Hepatocyte (in vitro differentiated cells): ENCODE measurements at regions not wholly inside any gene's neighbourhood (a gene's known extent, or its start where the extent isn't known, plus 50 kb on each side); places are given as distances from the start of the nearest gene placed in this dataset.
"Not testable (repeated sequence)": the region's sequence is repeated elsewhere in the genome, so short reads cannot be mapped to it uniquely, and the experiment has no call there.

Experiments
- DNase-seq: peaks from one replicate; pipeline ENCODE4 v3.0.0-alpha.2; 2016; ENCODE audit warnings: low spot score
- H2AFZ ChIP-seq: fragments of 200-600 bp; sonication (generic); 2 replicates; pipeline ENCODE4 v1.6.0; 2016; ENCODE audit warnings: antibody characterized with exemption, mild to moderate bottlenecking
- H3K27ac ChIP-seq: fragments of 200-600 bp; sonication (generic); 2 replicates; pipeline ENCODE4 v1.5.1; 2016; ENCODE audit warnings: mild to moderate bottlenecking
- H3K27me3 ChIP-seq: fragments of 200-600 bp; sonication (generic); 2 replicates; pipeline ENCODE4 v1.6.1; 2016
- H3K36me3 ChIP-seq: fragments of 200-600 bp; sonication (generic); replicated peaks from 2 replicates; pipeline ENCODE4 v1.5.1; 2016; ENCODE audit warnings: low read depth; ENCODE audit not compliant: insufficient read depth
- H3K4me1 ChIP-seq: fragments of 200-600 bp; sonication (generic); 2 replicates; pipeline ENCODE4 v1.5.1; 2016; ENCODE audit warnings: mild to moderate bottlenecking, moderate library complexity; ENCODE audit not compliant: insufficient read depth
- H3K4me2 ChIP-seq: fragments of 200-600 bp; sonication (generic); 2 replicates; pipeline ENCODE4 v1.6.0; 2016
- H3K4me3 ChIP-seq: fragments of 200-600 bp; sonication (generic); 2 replicates; pipeline ENCODE4 v1.5.1; 2016; ENCODE audit warnings: mild to moderate bottlenecking
- H3K79me2 ChIP-seq: fragments of 200-600 bp; sonication (generic); 2 replicates; pipeline ENCODE4 v1.6.0; 2017; ENCODE audit warnings: mild to moderate bottlenecking
- H3K9me2 ChIP-seq: fragments of 200-600 bp; sonication (generic); replicated peaks from 2 replicates; pipeline ENCODE4 v1.6.0; 2017; ENCODE audit warnings: mild to moderate bottlenecking; ENCODE audit not compliant: insufficient read depth
- H3K9me3 ChIP-seq: fragments of 200-600 bp; sonication (generic); 2 replicates; pipeline ENCODE4 v1.5.1; 2016; ENCODE audit warnings: low read depth, mild to moderate bottlenecking
- H4K20me1 ChIP-seq: fragments of 200-600 bp; sonication (generic); 2 replicates; pipeline ENCODE4 v1.6.0; 2016; ENCODE audit warnings: mild to moderate bottlenecking; ENCODE audit not compliant: insufficient read depth, poor library complexity, severe bottlenecking
- EZH2 ChIP-seq: fragments of 200-600 bp; sonication (generic); IDR thresholded peaks from 2 replicates; pipeline ENCODE4 v1.6.1; 2016; ENCODE audit warnings: antibody characterized with exemption, mild to moderate bottlenecking, borderline replicate concordance
- EZH2phosphoT487 ChIP-seq: fragments of 200-600 bp; sonication (generic); IDR thresholded peaks from one replicate; pipeline ENCODE4 v1.6.1; 2018; ENCODE audit warnings: antibody characterized with exemption, mild to moderate bottlenecking, low read depth, moderate library complexity; ENCODE audit not compliant: unreplicated experiment, severe bottlenecking
- WGBS: methylation state at CpG from one replicate; pipeline ENCODE4 v1.1.6; 2016; ENCODE audit warnings: low lambda C conversion rate; ENCODE audit errors: missing lambda C conversion rate; 5-methylcytosine and 5-hydroxymethylcytosine counted together
- TF ChIP-seq, protein P1 (sequence below): fragments of 200-600 bp; sonication (generic); IDR thresholded peaks from 2 replicates; pipeline ENCODE4 v1.5.1; 2016; ENCODE audit warnings: antibody characterized with exemption, mild to moderate bottlenecking; ENCODE audit not compliant: poor library complexity

DNA sequence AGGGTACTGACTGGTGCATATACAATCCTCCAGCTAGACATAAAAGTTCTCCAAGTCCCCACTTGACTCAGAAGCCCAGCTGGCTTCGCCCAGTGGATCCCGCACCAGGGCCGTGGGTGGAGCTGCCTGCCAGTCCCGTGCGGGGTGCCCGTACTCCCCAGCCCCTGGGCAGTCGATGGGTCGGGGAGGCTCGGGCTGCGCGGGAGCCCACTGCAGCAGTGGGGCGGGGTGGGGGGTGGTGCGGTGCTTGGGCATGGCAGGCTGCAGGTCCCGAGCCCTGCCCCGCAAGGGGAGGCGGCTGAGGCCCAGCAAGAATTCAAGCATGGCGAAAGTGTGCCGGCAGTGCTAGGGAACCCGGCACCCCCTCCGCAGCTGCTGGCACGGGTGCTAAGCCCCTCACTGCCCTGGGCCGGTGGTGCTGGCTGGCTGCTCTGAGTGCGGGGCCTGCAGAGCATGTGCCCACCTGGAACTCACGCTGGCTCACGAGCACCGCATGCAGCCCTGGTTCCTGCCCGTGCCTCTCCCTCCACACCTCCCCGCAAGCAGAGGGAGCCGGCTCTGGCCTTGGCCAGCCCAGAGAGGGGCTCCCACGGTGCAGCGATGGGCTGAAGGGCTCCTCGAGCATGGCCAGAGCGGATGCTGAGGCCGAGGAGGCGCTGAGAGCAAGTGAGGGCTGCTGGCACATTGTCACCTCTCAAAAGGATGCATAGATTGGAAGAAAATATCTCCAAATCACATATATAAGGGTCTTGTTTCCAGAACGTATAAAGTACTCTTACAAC lies 68.3 kb upstream of the PIK3R4 start:
- no peaks in the 10 kb centered on the region for H3K4me1 ChIP-seq
- 92% methylated on average over 28 of the region's 36 CpGs for whole genome bisulfite sequencing

GRCh38 chr3:130816561-130817445 lies 70.2 kb upstream of the PIK3R4 start:
- Histone ChIP-seq H3K27me3 (no peaks in the 10 kb centered on the region), H3K79me2 (no peaks in the 10 kb centered on the region), H3K9me2 (no peaks in the 10 kb centered on the region), H3K27ac (peak overlapping the region; percentile 31), H3K9me3 (no peaks in the 10 kb centered on the region), H3K4me3 (no peak overlapping the region), H2AFZ (no peak overlapping the region), H3K4me1 (no peaks in the 10 kb centered on the region), H3K36me3 (no peaks in the 10 kb centered on the region), H3K4me2 (no peak overlapping the region), H4K20me1 (no peaks in the 10 kb centered on the region)
- WGBS = 89% methylated on average over 6 of the region's 6 CpGs
- no peak for DNase-seq
- TF ChIP-seq, protein P1, sequence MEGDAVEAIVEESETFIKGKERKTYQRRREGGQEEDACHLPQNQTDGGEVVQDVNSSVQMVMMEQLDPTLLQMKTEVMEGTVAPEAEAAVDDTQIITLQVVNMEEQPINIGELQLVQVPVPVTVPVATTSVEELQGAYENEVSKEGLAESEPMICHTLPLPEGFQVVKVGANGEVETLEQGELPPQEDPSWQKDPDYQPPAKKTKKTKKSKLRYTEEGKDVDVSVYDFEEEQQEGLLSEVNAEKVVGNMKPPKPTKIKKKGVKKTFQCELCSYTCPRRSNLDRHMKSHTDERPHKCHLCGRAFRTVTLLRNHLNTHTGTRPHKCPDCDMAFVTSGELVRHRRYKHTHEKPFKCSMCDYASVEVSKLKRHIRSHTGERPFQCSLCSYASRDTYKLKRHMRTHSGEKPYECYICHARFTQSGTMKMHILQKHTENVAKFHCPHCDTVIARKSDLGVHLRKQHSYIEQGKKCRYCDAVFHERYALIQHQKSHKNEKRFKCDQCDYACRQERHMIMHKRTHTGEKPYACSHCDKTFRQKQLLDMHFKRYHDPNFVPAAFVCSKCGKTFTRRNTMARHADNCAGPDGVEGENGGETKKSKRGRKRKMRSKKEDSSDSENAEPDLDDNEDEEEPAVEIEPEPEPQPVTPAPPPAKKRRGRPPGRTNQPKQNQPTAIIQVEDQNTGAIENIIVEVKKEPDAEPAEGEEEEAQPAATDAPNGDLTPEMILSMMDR = no peak
- TF ChIP-seq EZH2 = no peak
- TF ChIP-seq EZH2phosphoT487 = no peak

More for the DNA sequence above, 68.3 kb upstream of the PIK3R4 start:
- TF ChIP-seq, protein P1 = no peak
- no peak for TF ChIP-seq EZH2phosphoT487
- no peak for TF ChIP-seq EZH2
- Histone ChIP-seq H3K9me3 (no peaks in the 10 kb centered on the region), H3K27me3 (no peaks in the 10 kb centered on the region), H2AFZ (no peak overlapping the region), H3K4me2 (no peak overlapping the region), H3K79me2 (no peaks in the 10 kb centered on the region), H3K36me3 (no peaks in the 10 kb centered on the region), H3K9me2 (no peaks in the 10 kb centered on the region), H3K4me3 (no peak overlapping the region), H4K20me1 (no peaks in the 10 kb centered on the region), H3K27ac (no peak overlapping the region)
- DNase-seq = no peak

GRCh38 chr3:130818066-130818465 lies 71.4 kb upstream of the PIK3R4 start:
- not testable (repeated sequence) for H3K9me3 ChIP-seq, H3K36me3 ChIP-seq, H3K27me3 ChIP-seq, DNase-seq, H3K27ac ChIP-seq, H3K9me2 ChIP-seq, H3K79me2 ChIP-seq, H3K4me2 ChIP-seq, H2AFZ ChIP-seq, H4K20me1 ChIP-seq, H3K4me3 ChIP-seq, H3K4me1 ChIP-seq
- WGBS = 75% methylated on average over 3 of the region's 3 CpGs

DNA sequence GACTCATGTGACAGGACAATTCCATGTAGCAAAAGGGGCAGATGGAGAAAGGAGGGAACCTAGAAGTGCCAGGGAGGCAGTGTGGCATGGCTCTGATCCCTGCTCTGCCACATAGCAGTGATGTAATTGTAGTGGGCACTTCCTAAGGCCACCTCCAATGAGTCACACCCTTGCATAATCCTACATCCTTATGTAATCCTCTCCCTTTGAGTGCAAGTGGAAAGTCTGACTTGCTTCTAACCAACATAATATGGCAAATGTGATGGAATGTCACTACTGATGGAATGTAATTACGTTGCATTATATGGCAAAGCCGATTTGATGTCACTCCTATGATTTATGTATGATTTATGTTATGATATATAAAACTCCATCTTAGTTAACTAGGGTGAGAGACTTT lies 72.9 kb upstream of the ATP2C1 start:
- Histone ChIP-seq H3K27me3 (no peaks in the 10 kb centered on the region), H4K20me1 (no peaks in the 10 kb centered on the region), H3K4me3 (no peak overlapping the region), H2AFZ (no peak overlapping the region), H3K79me2 (no peaks in the 10 kb centered on the region), H3K27ac (peak overlapping the region; percentile 25), H3K4me1 (peaks cover 14% of the 10 kb centered on the region), H3K9me3 (no peaks in the 10 kb centered on the region), H3K9me2 (no peaks in the 10 kb centered on the region), H3K4me2 (no peak overlapping the region), H3K36me3 (no peaks in the 10 kb centered on the region)
- TF ChIP-seq, protein P1 = no peak
- no peak for TF ChIP-seq EZH2
- TF ChIP-seq EZH2phosphoT487 = no peak
- DNase-seq = peak; percentile 50
- 75% methylated on average over 2 of the region's 2 CpGs for WGBS
